GM12874 (cell line): ENCODE measurements at regions not wholly inside any gene's neighbourhood (a gene's known extent, or its start where the extent isn't known, plus 50 kb on each side); places are given as distances from the start of the nearest gene placed in this dataset.

Experiments
- CTCF ChIP-seq: IDR thresholded peaks from 2 replicates; pipeline ENCODE4 v1.5.1; 2011; ENCODE audit warnings: low read depth, mild to moderate bottlenecking, control low read depth, low read length, moderate library complexity; ENCODE audit not compliant: insufficient read depth

GRCh38 chr18:50454387-50454988 is 79.6 kb downstream of the SKA1 start:
- TF ChIP-seq CTCF, result no peak

- no peak for TF ChIP-seq CTCF
Measured at GRCh38 chr18:50456285-50456684, 81.4 kb downstream of the SKA1 start.

- TF ChIP-seq CTCF, result no peak
Measured at GRCh38 chr18:50457639-50458038, 82.8 kb downstream of the SKA1 start.

DNA sequence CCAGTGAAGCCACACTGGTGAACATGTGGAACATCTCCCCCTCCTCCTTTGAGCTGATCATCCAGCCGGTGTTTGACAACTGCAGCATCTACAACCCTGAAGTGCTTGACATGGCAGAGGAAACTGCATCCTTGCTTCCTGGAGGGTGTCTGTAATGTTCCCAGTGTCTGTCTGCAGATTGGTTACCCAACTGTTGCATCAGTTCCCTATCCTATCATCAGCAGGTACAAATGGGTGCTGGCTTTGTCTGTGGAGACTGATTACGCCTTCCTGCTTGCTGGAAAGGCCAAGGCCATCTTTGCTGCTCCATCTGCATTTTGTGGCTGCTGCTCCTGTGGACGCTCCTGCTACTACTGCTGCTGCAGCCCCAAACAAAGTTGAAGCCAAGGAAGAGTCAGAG is 83.5 kb downstream of the SKA1 start:
- no peak for TF ChIP-seq CTCF

DNA sequence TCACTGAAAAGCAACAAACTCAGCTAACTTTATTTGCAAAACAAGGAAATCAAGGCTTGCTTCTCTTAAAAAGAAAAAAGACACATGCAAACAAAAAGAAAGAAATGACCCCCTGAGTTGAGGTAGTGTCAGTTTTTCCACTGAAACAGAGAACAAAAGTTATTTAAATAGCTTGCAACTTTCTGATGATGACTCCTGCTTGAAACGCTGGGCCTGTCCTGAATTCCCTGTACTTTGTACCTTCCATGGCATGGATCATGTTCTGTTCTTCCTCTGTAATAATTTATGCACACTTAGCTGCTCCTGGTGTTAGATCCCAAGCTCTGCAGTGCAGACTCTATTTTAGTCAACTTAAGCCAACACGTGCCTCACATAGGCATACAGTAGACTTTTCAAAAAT is 84.0 kb downstream of the SKA1 start:
- no peak for TF ChIP-seq CTCF

DNA sequence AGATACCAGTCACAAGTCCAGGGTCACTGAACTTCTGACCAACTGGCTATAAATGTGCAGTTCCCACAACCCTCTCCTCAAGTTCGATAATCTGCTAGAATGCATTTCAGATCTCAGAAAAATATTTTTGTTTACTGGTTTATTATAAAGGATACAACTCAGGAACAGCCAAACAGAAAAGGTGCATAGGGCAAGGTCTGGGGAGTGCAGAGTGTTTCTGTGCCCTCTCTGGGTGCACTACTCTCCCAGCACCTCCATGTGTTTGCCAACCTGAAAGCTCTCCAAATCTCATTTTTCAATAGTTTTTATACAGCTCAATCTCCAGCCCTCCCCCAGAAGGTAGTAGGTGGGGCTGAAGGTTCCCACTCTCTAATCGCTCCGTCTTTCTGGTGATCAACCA is 85.2 kb downstream of the SKA1 start:
- no peak for TF ChIP-seq CTCF

DNA sequence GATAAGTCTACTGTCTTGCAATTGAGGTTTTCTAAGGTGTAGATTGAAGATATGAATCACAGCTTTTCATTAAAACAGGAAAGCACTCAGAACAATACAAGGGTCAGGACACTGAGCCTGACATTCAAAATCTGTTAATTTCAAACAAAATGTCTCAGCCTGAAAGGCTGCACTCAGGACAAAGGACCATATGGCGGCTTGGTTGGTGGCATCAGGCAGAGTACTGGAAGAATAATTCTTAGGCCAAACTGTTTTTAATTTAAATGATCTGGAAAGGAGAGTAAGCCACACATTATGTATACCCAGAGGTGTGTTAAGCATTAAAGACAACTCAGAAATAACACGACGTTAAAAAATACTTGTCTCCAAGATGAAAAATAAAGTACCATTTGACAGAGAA is 85.9 kb downstream of the SKA1 start:
- TF ChIP-seq CTCF, result no peak
